ENCODE measurements at regions not wholly inside any gene's neighbourhood (a gene's known extent, or its start where the extent isn't known, plus 50 kb on each side); places are given as distances from the start of the nearest gene placed in this dataset.
"Not testable (repeated sequence)": the region's sequence is repeated elsewhere in the genome, so short reads cannot be mapped to it uniquely, and the experiment has no call there.

DNA sequence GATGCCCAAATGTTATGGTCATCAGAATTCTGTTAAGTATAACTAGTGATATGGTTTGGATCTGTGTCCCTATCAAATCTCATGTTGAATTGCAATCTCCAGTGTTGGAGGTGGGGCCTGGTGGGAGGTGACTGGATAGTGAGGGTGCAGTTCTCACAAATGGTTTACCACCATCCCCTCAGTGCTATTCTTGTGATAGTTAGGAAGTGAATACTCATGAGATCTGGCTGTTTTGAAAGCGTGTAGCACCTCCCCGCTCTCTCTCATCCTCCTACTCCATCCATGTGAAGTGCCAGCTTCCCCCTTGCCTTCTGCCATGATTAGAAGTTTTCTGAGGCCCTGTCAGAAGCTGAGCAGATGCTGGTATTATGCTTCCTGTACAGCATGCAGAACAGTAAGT lies 359.5 kb downstream of the TMEM167A start:
- 91 to 93% methylated on average over 2 of the region's 2 CpGs for WGBS, 2 donors

DNA sequence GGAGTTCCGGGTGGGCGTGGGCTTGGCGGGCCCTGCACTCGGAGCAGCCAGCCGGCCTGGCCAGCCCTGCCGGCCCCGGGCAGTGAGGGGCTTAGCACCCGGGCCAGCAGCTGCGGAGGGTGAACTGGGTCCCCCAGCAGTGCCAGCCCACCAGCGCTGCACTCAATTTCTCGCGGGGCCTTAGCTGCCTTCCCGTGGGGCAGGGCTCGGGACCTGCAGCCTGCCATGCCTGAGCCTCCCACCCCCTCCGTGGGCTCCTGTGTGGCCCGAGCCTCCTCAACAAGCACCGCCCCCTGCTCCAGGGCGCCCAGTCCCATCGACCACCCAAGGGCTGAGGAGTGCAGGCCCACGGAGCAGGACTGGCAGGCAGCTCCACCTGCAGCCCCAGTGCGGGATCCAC lies 362.5 kb downstream of the TMEM167A start:
- 96 to 98% methylated on average over 19 to 21 of the region's 21 CpGs for WGBS, 2 donors
- H3K4me3 ChIP-seq (ENCODE audit: low read depth in 1 of 2, low read length in 2 of 2); H3K36me3 ChIP-seq (ENCODE audit: control insufficient read depth in 2 of 2, insufficient read depth in 2 of 2, low read length in 1 of 2); H3K27me3 ChIP-seq (ENCODE audit: control insufficient read depth in 1 of 2, insufficient read depth in 2 of 2, low read length in 2 of 2); H3K27ac ChIP-seq (ENCODE audit: low read depth in 2 of 2, low read length in 1 of 2); H3K4me1 ChIP-seq (ENCODE audit: control insufficient read depth in 2 of 2, insufficient read depth in 2 of 2, low read length in 1 of 2); H3K9me3 ChIP-seq (ENCODE audit: control insufficient read depth in 2 of 2, insufficient read depth in 1 of 2, low read depth in 1 of 2, low read length in 1 of 2): not testable (repeated sequence)

More for the DNA sequence above, 359.5 kb downstream of the TMEM167A start:
- Histone ChIP-seq H3K9me3 (ENCODE audit: control insufficient read depth in 2 of 2, insufficient read depth in 1 of 2, low read depth in 1 of 2, low read length in 1 of 2) (no peaks in the 10 kb centered on the region), H3K27ac (ENCODE audit: low read depth in 2 of 2, low read length in 1 of 2) (no peak overlapping the region), H3K27me3 (ENCODE audit: control insufficient read depth in 1 of 2, insufficient read depth in 2 of 2, low read length in 2 of 2) (no peaks in the 10 kb centered on the region), H3K4me3 (ENCODE audit: low read depth in 1 of 2, low read length in 2 of 2) (no peak overlapping the region), H3K36me3 (ENCODE audit: control insufficient read depth in 2 of 2, insufficient read depth in 2 of 2, low read length in 1 of 2) (no peaks in the 10 kb centered on the region), H3K4me1 (ENCODE audit: control insufficient read depth in 2 of 2, insufficient read depth in 2 of 2, low read length in 1 of 2) (no peaks in the 10 kb centered on the region)

DNA sequence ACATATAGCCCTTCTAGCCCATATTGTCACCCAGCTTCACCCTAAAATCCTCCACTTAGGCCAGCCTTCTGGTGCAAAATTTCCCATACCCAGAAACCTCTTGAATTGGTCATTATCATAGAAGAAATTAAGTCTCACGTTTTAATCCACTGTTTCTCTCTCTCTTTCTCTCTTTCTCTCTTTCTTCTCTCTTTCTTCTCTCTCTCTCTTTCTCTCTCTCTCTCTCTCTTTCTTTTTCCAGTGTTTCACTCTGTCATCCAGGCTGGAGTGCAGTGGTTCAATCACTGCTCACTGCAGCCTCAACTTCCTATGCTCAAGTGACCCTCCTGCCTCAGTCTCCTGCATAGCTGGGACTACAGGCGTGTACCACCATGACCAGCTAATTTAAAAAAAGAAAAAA lies 363.4 kb downstream of the TMEM167A start:
- Histone ChIP-seq H3K27ac (ENCODE audit: low read depth in 2 of 2, low read length in 1 of 2) (no peak overlapping the region), H3K4me1 (ENCODE audit: control insufficient read depth in 2 of 2, insufficient read depth in 2 of 2, low read length in 1 of 2) (no peaks in the 10 kb centered on the region), H3K36me3 (ENCODE audit: control insufficient read depth in 2 of 2, insufficient read depth in 2 of 2, low read length in 1 of 2) (no peaks in the 10 kb centered on the region), H3K4me3 (ENCODE audit: low read depth in 1 of 2, low read length in 2 of 2) (no peak overlapping the region), H3K9me3 (ENCODE audit: control insufficient read depth in 2 of 2, insufficient read depth in 1 of 2, low read depth in 1 of 2, low read length in 1 of 2) (no peaks in the 10 kb centered on the region), H3K27me3 (ENCODE audit: control insufficient read depth in 1 of 2, insufficient read depth in 2 of 2, low read length in 2 of 2) (no peaks in the 10 kb centered on the region)
- 91 to 94% methylated on average over 2 of the region's 2 CpGs for WGBS, 2 donors

DNA sequence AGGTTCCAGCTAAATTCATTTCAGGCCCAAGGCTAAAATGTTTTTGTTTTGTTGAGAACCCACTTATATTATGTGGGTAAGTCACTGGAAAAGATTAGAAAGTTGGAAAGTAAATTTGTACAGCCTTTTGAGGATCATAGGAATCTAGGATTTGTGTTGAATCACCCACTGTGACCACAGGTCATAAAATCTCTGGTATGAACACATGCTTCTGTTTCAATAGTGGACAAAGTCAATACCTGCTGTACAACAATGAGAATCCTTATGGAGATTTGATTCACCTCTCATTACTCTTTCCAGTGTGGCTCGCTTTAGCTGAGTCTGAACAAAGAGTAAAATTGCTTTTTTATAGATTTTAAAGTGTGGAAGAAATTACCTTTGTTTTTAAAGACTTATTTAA lies 369.5 kb downstream of the TMEM167A start:
- no peak overlapping the region for H3K4me3 ChIP-seq (ENCODE audit: low read depth in 1 of 2, low read length in 2 of 2)
- no peaks in the 10 kb centered on the region for H3K27me3 ChIP-seq (ENCODE audit: control insufficient read depth in 1 of 2, insufficient read depth in 2 of 2, low read length in 2 of 2)
- WGBS, 2 donors: 0 to 36% methylated on average over 1 of the region's 1 CpG
- H3K27ac ChIP-seq (ENCODE audit: low read depth in 2 of 2, low read length in 1 of 2): no peak overlapping the region
- H3K9me3 ChIP-seq (ENCODE audit: control insufficient read depth in 2 of 2, insufficient read depth in 1 of 2, low read depth in 1 of 2, low read length in 1 of 2): no peaks in the 10 kb centered on the region
- no peaks in the 10 kb centered on the region for H3K36me3 ChIP-seq (ENCODE audit: control insufficient read depth in 2 of 2, insufficient read depth in 2 of 2, low read length in 1 of 2)
- no peaks in the 10 kb centered on the region for H3K4me1 ChIP-seq (ENCODE audit: control insufficient read depth in 2 of 2, insufficient read depth in 2 of 2, low read length in 1 of 2)

DNA sequence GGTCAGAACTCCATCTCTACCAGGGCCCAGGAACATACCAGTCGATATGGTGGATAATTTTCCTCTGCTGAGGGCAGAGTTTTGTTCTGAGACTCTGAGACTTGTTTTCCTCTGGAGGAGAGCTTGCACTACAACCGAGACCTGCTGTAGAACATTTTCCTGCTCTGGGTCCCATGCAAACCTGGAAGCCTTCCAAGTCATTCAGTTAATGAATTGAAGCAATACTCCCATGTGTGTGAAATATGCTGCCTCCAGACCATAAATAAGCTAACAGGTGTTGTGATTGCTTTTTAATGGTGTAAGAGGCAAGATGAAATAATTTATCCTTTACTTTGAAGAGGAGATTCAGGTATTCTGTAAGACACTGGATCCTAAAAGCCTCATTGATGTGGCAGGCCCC lies 372.8 kb downstream of the TMEM167A start:
- Histone ChIP-seq H3K27ac (ENCODE audit: low read depth in 2 of 2, low read length in 1 of 2) (no peak overlapping the region), H3K27me3 (ENCODE audit: control insufficient read depth in 1 of 2, insufficient read depth in 2 of 2, low read length in 2 of 2) (no peaks in the 10 kb centered on the region), H3K4me1 (ENCODE audit: control insufficient read depth in 2 of 2, insufficient read depth in 2 of 2, low read length in 1 of 2) (no peaks in the 10 kb centered on the region), H3K4me3 (ENCODE audit: low read depth in 1 of 2, low read length in 2 of 2) (no peak overlapping the region), H3K36me3 (ENCODE audit: control insufficient read depth in 2 of 2, insufficient read depth in 2 of 2, low read length in 1 of 2) (no peaks in the 10 kb centered on the region), H3K9me3 (ENCODE audit: control insufficient read depth in 2 of 2, insufficient read depth in 1 of 2, low read depth in 1 of 2, low read length in 1 of 2) (no peaks in the 10 kb centered on the region)
- WGBS, 2 donors: 79 to 80% methylated on average over 2 of the region's 2 CpGs

DNA sequence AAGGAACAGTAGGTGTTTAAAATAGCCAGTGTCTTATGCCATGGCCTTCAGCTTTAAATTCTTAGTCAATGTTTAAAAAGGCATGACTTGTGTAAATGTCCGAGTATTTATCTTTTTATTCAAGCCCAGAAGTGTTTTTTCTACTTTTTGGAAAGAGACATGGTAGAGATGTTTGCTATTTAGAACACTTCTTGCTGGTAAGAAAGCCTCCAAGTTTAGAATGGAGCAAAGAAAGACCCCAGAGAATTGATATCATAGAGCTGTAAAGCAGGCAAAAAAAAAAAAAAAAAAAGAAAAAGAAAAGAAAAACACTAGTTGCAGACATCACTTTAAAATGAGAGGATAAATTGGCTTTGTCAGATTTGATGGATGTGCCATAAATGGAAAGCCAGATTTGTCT lies 375.1 kb downstream of the TMEM167A start:
- Histone ChIP-seq H3K4me1 (ENCODE audit: control insufficient read depth in 2 of 2, insufficient read depth in 2 of 2, low read length in 1 of 2) (no peaks in the 10 kb centered on the region), H3K36me3 (ENCODE audit: control insufficient read depth in 2 of 2, insufficient read depth in 2 of 2, low read length in 1 of 2) (no peaks in the 10 kb centered on the region), H3K9me3 (ENCODE audit: control insufficient read depth in 2 of 2, insufficient read depth in 1 of 2, low read depth in 1 of 2, low read length in 1 of 2) (no peaks in the 10 kb centered on the region), H3K27ac (ENCODE audit: low read depth in 2 of 2, low read length in 1 of 2) (no peak overlapping the region), H3K4me3 (ENCODE audit: low read depth in 1 of 2, low read length in 2 of 2) (no peak overlapping the region), H3K27me3 (ENCODE audit: control insufficient read depth in 1 of 2, insufficient read depth in 2 of 2, low read length in 2 of 2) (no peaks in the 10 kb centered on the region)
- 0 to 2% methylated on average over 1 of the region's 1 CpG for WGBS, 2 donors

DNA sequence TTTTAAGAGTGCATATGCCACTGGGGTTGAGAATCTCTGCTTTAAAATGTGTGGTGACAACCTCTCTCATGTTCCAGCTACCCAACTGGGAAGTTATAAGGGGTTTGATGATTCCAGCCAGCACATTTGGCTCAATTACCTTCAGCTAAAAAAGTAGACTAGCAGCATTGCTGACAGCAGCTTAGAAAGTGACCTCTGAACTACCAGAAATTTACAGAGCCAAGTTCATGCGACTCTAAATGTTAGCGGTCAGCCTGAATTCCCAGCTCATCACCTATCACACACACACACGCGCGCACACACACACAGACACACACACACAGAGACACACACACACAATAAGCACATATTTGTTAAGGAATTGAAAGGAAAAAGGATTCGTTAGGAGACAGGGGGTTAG lies 377.5 kb downstream of the TMEM167A start:
- Histone ChIP-seq H3K27me3 (ENCODE audit: control insufficient read depth in 1 of 2, insufficient read depth in 2 of 2, low read length in 2 of 2) (no peaks in the 10 kb centered on the region), H3K9me3 (ENCODE audit: control insufficient read depth in 2 of 2, insufficient read depth in 1 of 2, low read depth in 1 of 2, low read length in 1 of 2) (peaks cover 0 to 2% of the 10 kb centered on the region in 2 donors), H3K27ac (ENCODE audit: low read depth in 2 of 2, low read length in 1 of 2) (no peak overlapping the region), H3K36me3 (ENCODE audit: control insufficient read depth in 2 of 2, insufficient read depth in 2 of 2, low read length in 1 of 2) (no peaks in the 10 kb centered on the region), H3K4me1 (ENCODE audit: control insufficient read depth in 2 of 2, insufficient read depth in 2 of 2, low read length in 1 of 2) (no peaks in the 10 kb centered on the region), H3K4me3 (ENCODE audit: low read depth in 1 of 2, low read length in 2 of 2) (no peak overlapping the region)
- 87 to 94% methylated on average over 6 of the region's 6 CpGs for WGBS, 2 donors

DNA sequence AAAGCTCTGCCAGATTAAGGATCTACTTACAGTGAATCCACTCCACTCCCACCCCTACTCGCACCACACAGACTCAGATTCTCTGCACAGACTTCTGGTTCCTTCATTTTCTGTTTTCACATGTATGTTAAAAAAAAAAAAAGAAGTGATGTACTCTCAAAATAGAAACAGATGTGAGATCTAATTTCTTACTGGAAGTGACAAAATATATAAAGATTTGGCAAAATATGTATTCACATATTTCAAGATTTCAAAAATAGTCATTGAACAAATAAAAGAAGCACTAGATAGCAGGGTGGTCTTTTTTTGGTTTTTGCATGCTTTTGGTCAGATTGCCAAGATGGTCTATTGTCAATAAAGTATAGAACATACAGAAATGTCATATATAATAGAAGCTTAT lies 379.2 kb downstream of the TMEM167A start:
- Histone ChIP-seq H3K4me3 (ENCODE audit: low read depth in 1 of 2, low read length in 2 of 2) (no peak overlapping the region), H3K4me1 (ENCODE audit: control insufficient read depth in 2 of 2, insufficient read depth in 2 of 2, low read length in 1 of 2) (no peaks in the 10 kb centered on the region), H3K9me3 (ENCODE audit: control insufficient read depth in 2 of 2, insufficient read depth in 1 of 2, low read depth in 1 of 2, low read length in 1 of 2) (peaks cover 0 to 2% of the 10 kb centered on the region in 2 donors), H3K27ac (ENCODE audit: low read depth in 2 of 2, low read length in 1 of 2) (no peak overlapping the region), H3K27me3 (ENCODE audit: control insufficient read depth in 1 of 2, insufficient read depth in 2 of 2, low read length in 2 of 2) (no peaks in the 10 kb centered on the region), H3K36me3 (ENCODE audit: control insufficient read depth in 2 of 2, insufficient read depth in 2 of 2, low read length in 1 of 2) (no peaks in the 10 kb centered on the region)
- WGBS, 2 donors: 80 to 94% methylated on average over 1 of the region's 1 CpG

DNA sequence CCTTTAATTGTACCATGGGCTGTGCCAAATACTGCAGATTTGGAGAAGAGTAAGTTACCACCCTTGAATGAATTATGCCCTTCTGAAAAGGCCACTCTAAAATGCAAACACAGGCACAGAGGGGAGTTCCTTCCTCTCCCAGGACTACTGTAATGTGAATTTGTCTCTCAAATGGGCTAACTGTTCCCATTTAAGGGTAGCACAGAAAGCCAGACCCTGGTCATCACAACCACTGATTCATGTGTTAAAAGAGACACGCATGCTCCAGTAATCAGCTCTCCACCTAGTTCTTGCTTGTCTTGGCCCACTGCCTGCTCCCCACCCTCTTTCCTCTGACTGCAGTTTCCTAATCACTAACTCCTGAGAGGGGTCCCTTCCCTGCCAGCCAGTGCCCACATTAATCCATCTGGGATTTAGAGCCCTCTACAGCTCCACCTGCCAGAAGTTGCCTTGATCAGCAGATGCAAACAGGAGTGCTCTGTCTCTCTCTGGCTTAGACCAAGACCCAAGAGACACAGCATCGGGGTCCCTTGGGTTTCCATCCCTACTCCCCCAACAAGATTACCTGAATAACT lies 382.4 kb downstream of the TMEM167A start:
- H3K27me3 ChIP-seq (ENCODE audit: control insufficient read depth in 1 of 2, insufficient read depth in 2 of 2, low read length in 2 of 2): no peaks in the 10 kb centered on the region
- no peaks in the 10 kb centered on the region for H3K36me3 ChIP-seq (ENCODE audit: control insufficient read depth in 2 of 2, insufficient read depth in 2 of 2, low read length in 1 of 2)
- H3K4me1 ChIP-seq (ENCODE audit: control insufficient read depth in 2 of 2, insufficient read depth in 2 of 2, low read length in 1 of 2): no peaks in the 10 kb centered on the region
- H3K9me3 ChIP-seq (ENCODE audit: control insufficient read depth in 2 of 2, insufficient read depth in 1 of 2, low read depth in 1 of 2, low read length in 1 of 2): peaks cover 0 to 2% of the 10 kb centered on the region in 2 donors
- WGBS, 2 donors: 81 to 84% methylated on average over 2 of the region's 2 CpGs
- H3K4me3 ChIP-seq (ENCODE audit: low read depth in 1 of 2, low read length in 2 of 2): no peak overlapping the region
- H3K27ac ChIP-seq (ENCODE audit: low read depth in 2 of 2, low read length in 1 of 2): no peak overlapping the region

DNA sequence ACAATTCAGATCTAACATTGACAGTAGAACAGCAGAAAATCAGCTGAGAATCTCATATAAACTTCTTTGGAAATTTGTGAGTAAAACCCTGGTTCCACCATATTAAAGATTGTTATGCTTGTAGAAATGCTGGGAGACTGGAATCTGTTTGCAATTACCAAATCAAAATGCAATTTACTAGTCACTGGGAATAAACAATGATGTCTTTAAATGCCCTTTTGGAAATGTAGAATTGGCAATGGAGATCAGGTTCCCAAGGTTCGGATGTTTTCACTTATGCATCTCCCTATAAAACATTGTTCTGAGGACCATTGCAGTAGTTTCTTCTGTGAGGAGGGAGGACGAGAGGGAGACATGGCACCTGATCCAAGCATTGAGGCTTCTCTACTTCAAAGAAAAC lies 384.4 kb downstream of the TMEM167A start:
- 67 to 75% methylated on average over 2 of the region's 2 CpGs for WGBS, 2 donors
- H3K27ac ChIP-seq (ENCODE audit: low read depth in 2 of 2, low read length in 1 of 2): no peak overlapping the region

More for the DNA sequence above, 384.4 kb downstream of the TMEM167A start:
- Histone ChIP-seq H3K27me3 (ENCODE audit: control insufficient read depth in 1 of 2, insufficient read depth in 2 of 2, low read length in 2 of 2) (no peaks in the 10 kb centered on the region), H3K36me3 (ENCODE audit: control insufficient read depth in 2 of 2, insufficient read depth in 2 of 2, low read length in 1 of 2) (no peaks in the 10 kb centered on the region), H3K4me1 (ENCODE audit: control insufficient read depth in 2 of 2, insufficient read depth in 2 of 2, low read length in 1 of 2) (no peaks in the 10 kb centered on the region), H3K9me3 (ENCODE audit: control insufficient read depth in 2 of 2, insufficient read depth in 1 of 2, low read depth in 1 of 2, low read length in 1 of 2) (peaks cover 0 to 2% of the 10 kb centered on the region in 2 donors), H3K4me3 (ENCODE audit: low read depth in 1 of 2, low read length in 2 of 2) (no peak overlapping the region)
